Fibroblast of villous mesenchyme (primary cell): ENCODE measurements at regions not wholly inside any gene's neighbourhood (a gene's known extent, or its start where the extent isn't known, plus 50 kb on each side); places are given as distances from the start of the nearest gene placed in this dataset.

ENCODE experiments used
- DNase-seq: peaks from one replicate; pipeline ENCODE4 v3.0.0-alpha.2; 2010; ENCODE audit warnings: low read depth
- H3K4me3 ChIP-seq: 2 replicates; pipeline ENCODE4 v1.5.1; 2011; ENCODE audit warnings: low read depth, mild to moderate bottlenecking, low read length
- CTCF ChIP-seq: IDR thresholded peaks from 2 replicates; pipeline ENCODE4 v1.5.1; 2012; ENCODE audit warnings: low read depth, mild to moderate bottlenecking, low read length; ENCODE audit not compliant: insufficient read depth

GRCh38 chr15:62391641-62392262 is 226.7 kb upstream of the C2CD4B start:
- TF ChIP-seq CTCF = peak; percentile 50
- peak overlapping the region; percentile 98 for H3K4me3 ChIP-seq
- peak; percentile 61 for DNase-seq

GRCh38 chr15:62392376-62392775 is 227.3 kb upstream of the C2CD4B start:
- peak; percentile 28 for DNase-seq
- peak overlapping the region; percentile 98 for H3K4me3 ChIP-seq
- TF ChIP-seq CTCF = no peak

GRCh38 chr15:62393196-62393595 is 228.1 kb upstream of the C2CD4B start:
- no peak for DNase-seq
- TF ChIP-seq CTCF = no peak
- H3K4me3 ChIP-seq = no peak overlapping the region

- no peak for TF ChIP-seq CTCF
- peak; percentile 62 for DNase-seq
- H3K4me3 ChIP-seq = no peak overlapping the region
Measured at GRCh38 chr15:62394079-62394478, 229.0 kb upstream of the C2CD4B start.

- DNase-seq = no peak
- no peak for TF ChIP-seq CTCF
- H3K4me3 ChIP-seq = no peak overlapping the region
Measured at GRCh38 chr15:62400778-62401177, 235.7 kb upstream of the C2CD4B start.

GRCh38 chr15:62402687-62403086 is 237.6 kb upstream of the C2CD4B start:
- no peak for DNase-seq
- H3K4me3 ChIP-seq = no peak overlapping the region
- TF ChIP-seq CTCF = no peak
